Gastrocnemius medialis (tissue), 4 donors: ENCODE measurements at regions not wholly inside any gene's neighbourhood (a gene's known extent, or its start where the extent isn't known, plus 50 kb on each side); places are given as distances from the start of the nearest gene placed in this dataset.

Experiments used
- POLR2A ChIP-seq, 2 donors: fragments of 450-650 bp; IDR thresholded peaks; one replicate each; pipeline ENCODE4 v1.6.1; 2017; ENCODE audit warnings: antibody characterized with exemption in 2 of 2, mild to moderate bottlenecking in 2 of 2, moderate library complexity in 2 of 2
- TF ChIP-seq, protein P1 (sequence below), 5 experiments: fragments of 450-650 bp in 3 of 5; fragments of 200-600 bp in 2 of 5; sonication (generic) in 2 of 5; IDR thresholded peaks in 4 of 5; conservative IDR thresholded peaks in 1 of 5; 1 replicate in 4 of 5; 2 replicates in 1 of 5; pipeline ENCODE4 v1.5.1; 2016 to 2019; ENCODE audit warnings: antibody characterized with exemption in 5 of 5, mild to moderate bottlenecking in 3 of 5, moderate library complexity in 3 of 5

DNA sequence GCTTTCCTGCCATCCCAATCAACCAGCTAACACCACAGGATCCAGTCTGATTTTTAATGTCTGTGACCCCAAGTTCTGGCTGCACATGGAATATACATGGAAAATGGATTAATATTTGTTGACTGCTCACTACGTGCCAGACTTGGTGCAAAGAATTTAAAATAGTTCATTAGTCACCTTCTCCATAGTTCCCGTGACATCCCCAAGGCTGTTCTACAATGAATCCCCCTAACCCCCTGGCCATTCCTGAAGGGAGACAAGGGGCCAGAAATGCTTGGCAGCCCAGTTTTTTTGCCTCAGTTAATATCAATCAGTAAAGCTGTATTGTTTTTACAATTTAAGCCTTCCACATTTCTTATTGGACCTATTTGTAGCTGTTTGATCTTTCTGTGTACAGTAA, 71.0 kb upstream of the ST3GAL5 start:
- TF ChIP-seq, protein P1, sequence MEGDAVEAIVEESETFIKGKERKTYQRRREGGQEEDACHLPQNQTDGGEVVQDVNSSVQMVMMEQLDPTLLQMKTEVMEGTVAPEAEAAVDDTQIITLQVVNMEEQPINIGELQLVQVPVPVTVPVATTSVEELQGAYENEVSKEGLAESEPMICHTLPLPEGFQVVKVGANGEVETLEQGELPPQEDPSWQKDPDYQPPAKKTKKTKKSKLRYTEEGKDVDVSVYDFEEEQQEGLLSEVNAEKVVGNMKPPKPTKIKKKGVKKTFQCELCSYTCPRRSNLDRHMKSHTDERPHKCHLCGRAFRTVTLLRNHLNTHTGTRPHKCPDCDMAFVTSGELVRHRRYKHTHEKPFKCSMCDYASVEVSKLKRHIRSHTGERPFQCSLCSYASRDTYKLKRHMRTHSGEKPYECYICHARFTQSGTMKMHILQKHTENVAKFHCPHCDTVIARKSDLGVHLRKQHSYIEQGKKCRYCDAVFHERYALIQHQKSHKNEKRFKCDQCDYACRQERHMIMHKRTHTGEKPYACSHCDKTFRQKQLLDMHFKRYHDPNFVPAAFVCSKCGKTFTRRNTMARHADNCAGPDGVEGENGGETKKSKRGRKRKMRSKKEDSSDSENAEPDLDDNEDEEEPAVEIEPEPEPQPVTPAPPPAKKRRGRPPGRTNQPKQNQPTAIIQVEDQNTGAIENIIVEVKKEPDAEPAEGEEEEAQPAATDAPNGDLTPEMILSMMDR (IDR thresholded peaks at IDR 0.05 in 4 of 5, conservative IDR thresholded peaks at IDR 0.05 in 1 of 5) = no peak
- TF ChIP-seq POLR2A (IDR thresholded peaks at IDR 0.05) = no peak
